ENCODE measurements at regions not wholly inside any gene's neighbourhood (a gene's known extent, or its start where the extent isn't known, plus 50 kb on each side); places are given as distances from the start of the nearest gene placed in this dataset.

- no peak for TF ChIP-seq CREB1 (IDR thresholded peaks at IDR 0.05; ENCODE audit: low read depth)
- TF ChIP-seq, protein P1, sequence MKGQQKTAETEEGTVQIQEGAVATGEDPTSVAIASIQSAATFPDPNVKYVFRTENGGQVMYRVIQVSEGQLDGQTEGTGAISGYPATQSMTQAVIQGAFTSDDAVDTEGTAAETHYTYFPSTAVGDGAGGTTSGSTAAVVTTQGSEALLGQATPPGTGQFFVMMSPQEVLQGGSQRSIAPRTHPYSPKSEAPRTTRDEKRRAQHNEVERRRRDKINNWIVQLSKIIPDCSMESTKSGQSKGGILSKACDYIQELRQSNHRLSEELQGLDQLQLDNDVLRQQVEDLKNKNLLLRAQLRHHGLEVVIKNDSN (IDR thresholded peaks at IDR 0.05), result no peak
- no peak for TF ChIP-seq FOXM1 (IDR thresholded peaks at IDR 0.05; ENCODE audit: borderline replicate concordance, low read depth)
- no peak for TF ChIP-seq CEBPB (IDR thresholded peaks at IDR 0.05)
- no peak for TF ChIP-seq TAF1 (IDR thresholded peaks at IDR 0.05; ENCODE audit: low read depth)
- TF ChIP-seq, protein P2, sequence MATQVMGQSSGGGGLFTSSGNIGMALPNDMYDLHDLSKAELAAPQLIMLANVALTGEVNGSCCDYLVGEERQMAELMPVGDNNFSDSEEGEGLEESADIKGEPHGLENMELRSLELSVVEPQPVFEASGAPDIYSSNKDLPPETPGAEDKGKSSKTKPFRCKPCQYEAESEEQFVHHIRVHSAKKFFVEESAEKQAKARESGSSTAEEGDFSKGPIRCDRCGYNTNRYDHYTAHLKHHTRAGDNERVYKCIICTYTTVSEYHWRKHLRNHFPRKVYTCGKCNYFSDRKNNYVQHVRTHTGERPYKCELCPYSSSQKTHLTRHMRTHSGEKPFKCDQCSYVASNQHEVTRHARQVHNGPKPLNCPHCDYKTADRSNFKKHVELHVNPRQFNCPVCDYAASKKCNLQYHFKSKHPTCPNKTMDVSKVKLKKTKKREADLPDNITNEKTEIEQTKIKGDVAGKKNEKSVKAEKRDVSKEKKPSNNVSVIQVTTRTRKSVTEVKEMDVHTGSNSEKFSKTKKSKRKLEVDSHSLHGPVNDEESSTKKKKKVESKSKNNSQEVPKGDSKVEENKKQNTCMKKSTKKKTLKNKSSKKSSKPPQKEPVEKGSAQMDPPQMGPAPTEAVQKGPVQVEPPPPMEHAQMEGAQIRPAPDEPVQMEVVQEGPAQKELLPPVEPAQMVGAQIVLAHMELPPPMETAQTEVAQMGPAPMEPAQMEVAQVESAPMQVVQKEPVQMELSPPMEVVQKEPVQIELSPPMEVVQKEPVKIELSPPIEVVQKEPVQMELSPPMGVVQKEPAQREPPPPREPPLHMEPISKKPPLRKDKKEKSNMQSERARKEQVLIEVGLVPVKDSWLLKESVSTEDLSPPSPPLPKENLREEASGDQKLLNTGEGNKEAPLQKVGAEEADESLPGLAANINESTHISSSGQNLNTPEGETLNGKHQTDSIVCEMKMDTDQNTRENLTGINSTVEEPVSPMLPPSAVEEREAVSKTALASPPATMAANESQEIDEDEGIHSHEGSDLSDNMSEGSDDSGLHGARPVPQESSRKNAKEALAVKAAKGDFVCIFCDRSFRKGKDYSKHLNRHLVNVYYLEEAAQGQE (IDR thresholded peaks at IDR 0.05; ENCODE audit: low read depth), result no peak
- TF ChIP-seq NFIC (IDR thresholded peaks at IDR 0.05), result no peak
- no peak for TF ChIP-seq YY1 (IDR thresholded peaks at IDR 0.05; ENCODE audit: low read depth)
- TF ChIP-seq ZBTB7A (IDR thresholded peaks at IDR 0.05; ENCODE audit: low read depth), result no peak
- TF ChIP-seq TCF12 (IDR thresholded peaks at IDR 0.05; ENCODE audit: low read depth), result no peak
- no peak for TF ChIP-seq EGR1 (IDR thresholded peaks at IDR 0.05)
- TF ChIP-seq EP300 (IDR thresholded peaks at IDR 0.05; ENCODE audit: borderline replicate concordance), result no peak
- TF ChIP-seq RAD21 (IDR thresholded peaks at IDR 0.05; ENCODE audit: low read depth), result no peak
- no peak for TF ChIP-seq TEAD4 (IDR thresholded peaks at IDR 0.05)
- TF ChIP-seq, protein P3, sequence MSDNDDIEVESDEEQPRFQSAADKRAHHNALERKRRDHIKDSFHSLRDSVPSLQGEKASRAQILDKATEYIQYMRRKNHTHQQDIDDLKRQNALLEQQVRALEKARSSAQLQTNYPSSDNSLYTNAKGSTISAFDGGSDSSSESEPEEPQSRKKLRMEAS (IDR thresholded peaks at IDR 0.05), result no peak
Measured at GRCh38 chr6:109242029-109242428, 140.2 kb downstream of the CD164 start.

GRCh38 chr6:109241199-109241598, 141.1 kb downstream of the CD164 start:
- TF ChIP-seq YY1 (IDR thresholded peaks at IDR 0.05; ENCODE audit: low read depth), result no peak
- TF ChIP-seq TCF12 (IDR thresholded peaks at IDR 0.05; ENCODE audit: low read depth), result no peak
- no peak for TF ChIP-seq EGR1 (IDR thresholded peaks at IDR 0.05)
- no peak for TF ChIP-seq NFIC (IDR thresholded peaks at IDR 0.05)
- TF ChIP-seq CREB1 (IDR thresholded peaks at IDR 0.05; ENCODE audit: low read depth), result no peak
- TF ChIP-seq, protein P2 (IDR thresholded peaks at IDR 0.05; ENCODE audit: low read depth), result no peak
- no peak for TF ChIP-seq CEBPB (IDR thresholded peaks at IDR 0.05)
- TF ChIP-seq ZBTB7A (IDR thresholded peaks at IDR 0.05; ENCODE audit: low read depth), result no peak
- TF ChIP-seq, protein P3 (IDR thresholded peaks at IDR 0.05), result no peak
- TF ChIP-seq FOXM1 (IDR thresholded peaks at IDR 0.05; ENCODE audit: borderline replicate concordance, low read depth), result no peak
- TF ChIP-seq TEAD4 (IDR thresholded peaks at IDR 0.05), result no peak

DNA sequence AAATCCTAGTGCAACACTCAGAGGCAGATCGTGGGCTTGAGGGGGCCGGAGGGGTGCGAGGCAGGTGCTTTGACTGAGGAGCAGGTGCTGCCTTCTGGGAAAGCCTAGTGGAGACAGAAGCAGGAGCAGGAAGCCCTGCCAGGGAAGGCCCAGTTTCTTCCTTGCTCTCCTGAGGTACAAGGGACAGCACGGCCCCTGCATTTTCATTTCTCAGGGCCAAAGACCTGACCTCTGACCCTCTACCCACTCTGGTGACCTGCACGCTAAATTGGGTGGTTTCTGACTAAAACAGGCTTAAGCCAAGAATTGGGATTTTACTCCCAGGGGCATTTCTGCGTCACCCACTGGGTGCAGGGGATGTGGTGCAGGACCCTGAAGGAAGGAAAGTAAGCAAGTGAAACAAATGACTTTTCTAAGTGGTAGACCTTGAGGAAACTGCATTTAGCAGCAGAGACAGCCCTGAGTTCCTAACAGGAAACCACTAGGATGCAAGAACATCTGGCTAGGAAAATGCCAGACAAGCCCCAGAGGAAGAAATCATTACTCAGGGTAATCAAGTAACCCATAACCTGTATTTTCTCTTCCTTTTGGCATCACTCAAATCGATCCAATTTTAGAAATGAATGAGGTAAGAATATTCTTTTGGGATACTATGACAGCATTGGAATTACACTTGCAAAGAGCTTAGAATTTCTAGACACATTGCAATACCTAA, 141.7 kb downstream of the CD164 start:
- TF ChIP-seq EGR1 (IDR thresholded peaks at IDR 0.05) (no peak), TAF1 (IDR thresholded peaks at IDR 0.05; ENCODE audit: low read depth) (no peak), NFIC (IDR thresholded peaks at IDR 0.05) (no peak), TEAD4 (IDR thresholded peaks at IDR 0.05) (no peak), ZBTB7A (IDR thresholded peaks at IDR 0.05; ENCODE audit: low read depth) (no peak), YY1 (IDR thresholded peaks at IDR 0.05; ENCODE audit: low read depth) (no peak), CEBPB (IDR thresholded peaks at IDR 0.05) (no peak)
- TF ChIP-seq, protein P2 (IDR thresholded peaks at IDR 0.05; ENCODE audit: low read depth), result no peak
- TF ChIP-seq, protein P1 (IDR thresholded peaks at IDR 0.05), result no peak

GRCh38 chr6:109239651-109240321, 142.5 kb downstream of the CD164 start:
- TF ChIP-seq TEAD4 (IDR thresholded peaks at IDR 0.05) (no peak), ZBTB7A (IDR thresholded peaks at IDR 0.05; ENCODE audit: low read depth) (no peak), TAF1 (IDR thresholded peaks at IDR 0.05; ENCODE audit: low read depth) (no peak), TCF12 (IDR thresholded peaks at IDR 0.05; ENCODE audit: low read depth) (no peak), CREB1 (IDR thresholded peaks at IDR 0.05; ENCODE audit: low read depth) (no peak), EGR1 (IDR thresholded peaks at IDR 0.05) (no peak)
- TF ChIP-seq, protein P3 (IDR thresholded peaks at IDR 0.05), result no peak
- TF ChIP-seq, protein P2 (IDR thresholded peaks at IDR 0.05; ENCODE audit: low read depth), result no peak
